ENCODE measurements at regions not wholly inside any gene's neighbourhood (a gene's known extent, or its start where the extent isn't known, plus 50 kb on each side); places are given as distances from the start of the nearest gene placed in this dataset.

DNA sequence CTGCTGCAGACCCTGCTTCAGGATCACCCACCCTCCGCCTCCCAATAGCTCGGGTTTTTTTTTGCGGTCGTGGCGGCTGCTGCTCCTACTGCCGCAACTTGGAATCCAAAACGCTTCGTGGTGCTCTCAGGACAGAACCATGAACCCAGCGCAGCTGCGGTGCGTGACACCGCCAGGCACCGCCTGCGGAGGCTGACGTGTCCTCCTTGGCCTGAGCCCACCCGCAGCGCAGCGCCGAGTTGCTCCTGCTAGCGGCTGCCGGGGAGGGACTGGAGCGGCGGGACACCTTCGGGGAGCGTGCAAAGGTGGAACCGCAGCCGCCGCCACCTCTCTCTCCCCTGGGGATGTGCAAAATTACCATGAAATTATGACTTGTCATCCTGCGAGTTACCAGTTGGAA is 1893.0 kb downstream of the TP53TG3F start:
- Histone ChIP-seq H3K79me1 (ENCODE audit: insufficient read depth, low read depth, low read length, poor library complexity, severe bottlenecking) (no peaks in the 10 kb centered on the region), H4K91ac (ENCODE audit: insufficient read length, low read depth, low read length) (no peak overlapping the region), H2BK120ac (ENCODE audit: low read depth, low read length, poor library complexity, severe bottlenecking) (no peak overlapping the region), H3K27ac (ENCODE audit: insufficient read length, low read depth, low read length) (no peak overlapping the region), H3K23ac (ENCODE audit: insufficient read length, low read depth, low read length) (no peak overlapping the region), H3K23me2 (ENCODE audit: insufficient read length, low read depth, low read length, poor library complexity, severe bottlenecking) (no peaks in the 10 kb centered on the region), H3K4me1 (ENCODE audit: insufficient read depth, low read length) (no peaks in the 10 kb centered on the region), H3K9ac (ENCODE audit: extremely low read depth, insufficient read length, low read length) (no peak overlapping the region), H2BK5ac (ENCODE audit: insufficient read length, low read length) (no peak overlapping the region), H4K20me1 (ENCODE audit: control insufficient read depth, insufficient read depth, insufficient read length) (no peaks in the 10 kb centered on the region), H2BK12ac (ENCODE audit: insufficient read length, low read depth, low read length) (no peak overlapping the region), H4K5ac (ENCODE audit: insufficient read length, low read depth, low read length) (no peak overlapping the region), H3K9me3 (ENCODE audit: control insufficient read depth, low read depth, low read length) (peaks cover 42% of the 10 kb centered on the region), H3K4ac (ENCODE audit: low read depth, low read length) (no peak overlapping the region), H3K56ac (ENCODE audit: insufficient read length, low read depth, low read length) (no peak overlapping the region), H3K4me2 (ENCODE audit: insufficient read depth, insufficient read length, low read length) (no peak overlapping the region), H3K79me2 (ENCODE audit: insufficient read depth, low read length) (no peaks in the 10 kb centered on the region), H3T11ph (ENCODE audit: low read length) (no peak overlapping the region), H3K27me3 (ENCODE audit: insufficient read depth, low read length) (no peaks in the 10 kb centered on the region), H3K18ac (ENCODE audit: insufficient read length, low read depth, low read length) (no peak overlapping the region), H2AK5ac (ENCODE audit: insufficient read length, low read length) (no peak overlapping the region), H3K14ac (ENCODE audit: insufficient read depth, low read length) (no peak overlapping the region), H2BK20ac (ENCODE audit: low read depth, low read length, poor library complexity, severe bottlenecking) (no peak overlapping the region), H2AFZ (ENCODE audit: low read length) (no peak overlapping the region), H4K8ac (replicated peaks; ENCODE audit: insufficient read length, low read depth, low read length) (no peak overlapping the region), H2BK15ac (ENCODE audit: low read depth, low read length) (no peak overlapping the region)
- WGBS (ENCODE audit: extremely low coverage, insufficient read length, low lambda C conversion rate) = no CpG with 5 or more reads among the region's 29 CpGs
- no peaks in the 10 kb centered on the region for H3K27me3 Mint-ChIP-seq (ENCODE audit: low read depth)
- no peak overlapping the region for H3K27ac Mint-ChIP-seq
- peaks cover 0 to 3% (median 2%) of the 10 kb centered on the region in 3 experiments; a peak in 5 of 7 replicates for H3K36me3 Mint-ChIP-seq (ENCODE audit: insufficient read depth in 1 of 3, low read depth in 3 of 3)
- H3K9me3 Mint-ChIP-seq = peaks cover 67 to 81% of the 10 kb centered on the region in 2 experiments
- no peak for DNase-seq
- H3K4me1 Mint-ChIP-seq = no peaks in the 10 kb centered on the region
- TF ChIP-seq, protein P1, sequence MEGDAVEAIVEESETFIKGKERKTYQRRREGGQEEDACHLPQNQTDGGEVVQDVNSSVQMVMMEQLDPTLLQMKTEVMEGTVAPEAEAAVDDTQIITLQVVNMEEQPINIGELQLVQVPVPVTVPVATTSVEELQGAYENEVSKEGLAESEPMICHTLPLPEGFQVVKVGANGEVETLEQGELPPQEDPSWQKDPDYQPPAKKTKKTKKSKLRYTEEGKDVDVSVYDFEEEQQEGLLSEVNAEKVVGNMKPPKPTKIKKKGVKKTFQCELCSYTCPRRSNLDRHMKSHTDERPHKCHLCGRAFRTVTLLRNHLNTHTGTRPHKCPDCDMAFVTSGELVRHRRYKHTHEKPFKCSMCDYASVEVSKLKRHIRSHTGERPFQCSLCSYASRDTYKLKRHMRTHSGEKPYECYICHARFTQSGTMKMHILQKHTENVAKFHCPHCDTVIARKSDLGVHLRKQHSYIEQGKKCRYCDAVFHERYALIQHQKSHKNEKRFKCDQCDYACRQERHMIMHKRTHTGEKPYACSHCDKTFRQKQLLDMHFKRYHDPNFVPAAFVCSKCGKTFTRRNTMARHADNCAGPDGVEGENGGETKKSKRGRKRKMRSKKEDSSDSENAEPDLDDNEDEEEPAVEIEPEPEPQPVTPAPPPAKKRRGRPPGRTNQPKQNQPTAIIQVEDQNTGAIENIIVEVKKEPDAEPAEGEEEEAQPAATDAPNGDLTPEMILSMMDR (conservative IDR thresholded peaks at IDR 0.05) = no peak
- no peak overlapping the region for H3K4me3 Mint-ChIP-seq

All from H9 (cell line).